Liver (tissue), 7 donors: ENCODE measurements at regions not wholly inside any gene's neighbourhood (a gene's known extent, or its start where the extent isn't known, plus 50 kb on each side); places are given as distances from the start of the nearest gene placed in this dataset.

Experiments used
- DNase-seq: peaks from one replicate; pipeline ENCODE4 v3.0.0-alpha.2; 2017; ENCODE audit warnings: low spot score
- H3K27ac ChIP-seq, 2 donors: one replicate each; pipeline ENCODE4 v1.7.0; 2013; ENCODE audit warnings: inconsistent platforms in 2 of 2, low read length in 2 of 2, control low read depth in 1 of 2, low read depth in 1 of 2, mild to moderate bottlenecking in 1 of 2
- H3K27me3 ChIP-seq, 4 donors: one replicate each; pipeline versions ENCODE4 v1.6.1 to v1.7.0; 2013; ENCODE audit warnings: low read length in 3 of 4, inconsistent platforms in 1 of 4, mild to moderate bottlenecking in 1 of 4, moderate library complexity in 1 of 4; ENCODE audit not compliant: control insufficient read depth in 4 of 4, insufficient read depth in 4 of 4
- H3K36me3 ChIP-seq, 4 donors: one replicate each; pipeline versions ENCODE4 v1.6.1 to v1.7.0; 2013; ENCODE audit warnings: low read length in 3 of 4, mild to moderate bottlenecking in 3 of 4, low read depth in 1 of 4, moderate library complexity in 1 of 4; ENCODE audit not compliant: control insufficient read depth in 4 of 4, insufficient read depth in 3 of 4
- H3K4me1 ChIP-seq, 4 donors: one replicate each; pipeline versions ENCODE4 v1.6.1 to v1.7.0; 2013; ENCODE audit warnings: low read length in 3 of 4, mild to moderate bottlenecking in 3 of 4, moderate library complexity in 1 of 4; ENCODE audit not compliant: control insufficient read depth in 4 of 4, insufficient read depth in 4 of 4
- H3K4me3 ChIP-seq, 3 donors: one replicate each; pipeline versions ENCODE4 v1.6.1 to v1.7.0; 2013; ENCODE audit warnings: low read length in 3 of 3, control low read depth in 1 of 3, low read depth in 1 of 3, mild to moderate bottlenecking in 1 of 3
- H3K9ac ChIP-seq, 2 donors: one replicate each; pipeline ENCODE4 v1.7.0; 2013; ENCODE audit warnings: low read length in 2 of 2, mild to moderate bottlenecking in 2 of 2, moderate library complexity in 2 of 2, control low read depth in 1 of 2, low read depth in 1 of 2
- H3K9me3 ChIP-seq, 4 donors: one replicate each; pipeline versions ENCODE4 v1.6.1 to v1.7.0; 2013; ENCODE audit warnings: low read length in 3 of 4; ENCODE audit not compliant: control insufficient read depth in 4 of 4
- ATF3 ChIP-seq: IDR thresholded peaks from 2 replicates; pipeline ENCODE4 v1.6.1; 2016; ENCODE audit warnings: antibody characterized with exemption
- EGR1 ChIP-seq, 2 donors: IDR thresholded peaks; 2 replicates each; pipeline ENCODE4 v1.6.1; 2016 to 2018; ENCODE audit warnings: antibody characterized with exemption in 2 of 2, low read depth in 2 of 2
- FOXA2 ChIP-seq: IDR thresholded peaks from 2 replicates; pipeline ENCODE4 v1.6.1; 2016; ENCODE audit warnings: antibody characterized with exemption
- GABPA ChIP-seq, 2 donors: IDR thresholded peaks in 1 of 2; conservative IDR thresholded peaks in 1 of 2; 2 replicates each; pipeline ENCODE4 v1.6.1; 2016; ENCODE audit warnings: antibody characterized with exemption in 2 of 2, mild to moderate bottlenecking in 1 of 2, moderate library complexity in 1 of 2
- HNF4A ChIP-seq, 2 donors: conservative IDR thresholded peaks; 2 replicates each; pipeline ENCODE4 v1.6.1; 2016; ENCODE audit warnings: antibody characterized with exemption in 2 of 2, mild to moderate bottlenecking in 2 of 2
- HNF4G ChIP-seq: IDR thresholded peaks from 2 replicates; pipeline ENCODE4 v1.6.1; 2016; ENCODE audit warnings: antibody characterized with exemption
- JUND ChIP-seq, 2 donors: IDR thresholded peaks; 2 replicates each; pipeline ENCODE4 v1.6.1; 2016; ENCODE audit warnings: antibody characterized with exemption in 2 of 2
- MAX ChIP-seq: IDR thresholded peaks from 2 replicates; pipeline ENCODE4 v1.6.1; 2016; ENCODE audit warnings: antibody characterized with exemption
- NR2F2 ChIP-seq: IDR thresholded peaks from 2 replicates; pipeline ENCODE4 v1.6.1; 2016; ENCODE audit warnings: antibody characterized with exemption
- RAD21 ChIP-seq, 2 donors: IDR thresholded peaks; 2 replicates each; pipeline ENCODE4 v1.6.1; 2016; ENCODE audit warnings: antibody characterized with exemption in 2 of 2, mild to moderate bottlenecking in 2 of 2
- REST ChIP-seq: IDR thresholded peaks from 2 replicates; pipeline ENCODE4 v1.6.1; 2016; ENCODE audit warnings: antibody characterized with exemption, mild to moderate bottlenecking
- RXRA ChIP-seq, 2 donors: IDR thresholded peaks; 2 replicates each; pipeline ENCODE4 v1.6.1; 2017 to 2018; ENCODE audit warnings: antibody characterized with exemption in 2 of 2, mild to moderate bottlenecking in 1 of 2
- ZBTB33 ChIP-seq: IDR thresholded peaks from 2 replicates; pipeline ENCODE4 v1.6.1; 2016; ENCODE audit warnings: antibody characterized with exemption
- WGBS: extraction: QIAGEN DNeasy Blood & Tissue Kit; methylation state at CpG from one replicate; pipeline ENCODE4 v1.1.7; 2013; 5-methylcytosine and 5-hydroxymethylcytosine counted together
- donor health status: healthy.
- donor health status: healthy.
- donor health status: healthy.
- donor health status: healthy.

- Histone ChIP-seq H3K9ac (no peak overlapping the region), H3K27me3 (peaks cover 0 to 3% (median 0%) of the 10 kb centered on the region in 4 donors), H3K36me3 (no peaks in the 10 kb centered on the region), H3K9me3 (no peaks in the 10 kb centered on the region), H3K27ac (no peak overlapping the region), H3K4me3 (no peak overlapping the region), H3K4me1 (no peaks in the 10 kb centered on the region)
- 74% methylated on average over 7 of the region's 7 CpGs for WGBS
- TF ChIP-seq MAX (no peak), JUND (IDR thresholded peaks at IDR 0.05) (peak in 1 of 2 donors; percentile 21), HNF4A (conservative IDR thresholded peaks at IDR 0.05) (peak; percentile 12 to 54)
- no peak for DNase-seq
Observed at GRCh38 chr13:21800837-21801616, 130.2 kb downstream of the FGF9 start.

GRCh38 chr13:21805733-21806132, 134.9 kb downstream of the FGF9 start:
- Histone ChIP-seq H3K9me3 (no peaks in the 10 kb centered on the region), H3K27me3 (no peaks in the 10 kb centered on the region), H3K27ac (no peak overlapping the region), H3K9ac (no peak overlapping the region), H3K36me3 (no peaks in the 10 kb centered on the region), H3K4me3 (no peak overlapping the region), H3K4me1 (no peaks in the 10 kb centered on the region)
- 54% methylated on average over 3 of the region's 3 CpGs for WGBS
- TF ChIP-seq JUND (IDR thresholded peaks at IDR 0.05) (no peak), RAD21 (IDR thresholded peaks at IDR 0.05) (no peak), RXRA (IDR thresholded peaks at IDR 0.05) (no peak), GABPA (IDR thresholded peaks at IDR 0.05 in 1 of 2, conservative IDR thresholded peaks at IDR 0.05 in 1 of 2) (no peak), EGR1 (IDR thresholded peaks at IDR 0.05; ENCODE audit: low read depth in 2 of 2) (no peak), ATF3 (no peak), NR2F2 (no peak), HNF4A (conservative IDR thresholded peaks at IDR 0.05) (no peak), HNF4G (no peak), FOXA2 (no peak), REST (no peak), ZBTB33 (no peak)
- no peak for DNase-seq
